Lung (tissue), 11 donors: ENCODE measurements at regions not wholly inside any gene's neighbourhood (a gene's known extent, or its start where the extent isn't known, plus 50 kb on each side); places are given as distances from the start of the nearest gene placed in this dataset.
A peak's percentile ranks its signal among the peaks of the same experiment; 100 is the strongest.

Experiments used
- ATAC-seq: fragments of 200-7000 bp; cut with Tn5 transposase; one replicate; pipeline ENCODE4 v1.9.1; 2020; ENCODE audit warnings: moderate number of reproducible peaks; ENCODE audit not compliant: insufficient read depth, low FRiP score
- DNase-seq, 3 donors: peaks; one replicate each; pipeline ENCODE4 v3.0.0-alpha.2; 2013 to 2017
- H3K27ac ChIP-seq, 2 donors: one replicate each; pipeline ENCODE4 v1.5.1; 2013; ENCODE audit warnings: mild to moderate bottlenecking in 2 of 2, moderate library complexity in 2 of 2, control low read depth in 1 of 2, inconsistent platforms in 1 of 2, low read depth in 1 of 2, low read length in 1 of 2
- H3K27me3 ChIP-seq, 3 donors: one replicate each; pipeline ENCODE4 v1.5.1; 2013; ENCODE audit warnings: low read length in 2 of 3; ENCODE audit not compliant: control insufficient read depth in 3 of 3, insufficient read depth in 3 of 3
- H3K36me3 ChIP-seq, 4 donors: one replicate each; pipeline ENCODE4 v1.5.1; 2013; ENCODE audit warnings: low read length in 4 of 4, mild to moderate bottlenecking in 1 of 4, moderate library complexity in 1 of 4; ENCODE audit not compliant: control insufficient read depth in 4 of 4, insufficient read depth in 4 of 4
- H3K4me1 ChIP-seq, 5 donors: one replicate each; pipeline ENCODE4 v1.5.1; 2013; ENCODE audit warnings: low read length in 5 of 5, mild to moderate bottlenecking in 2 of 5, moderate library complexity in 1 of 5; ENCODE audit not compliant: control insufficient read depth in 5 of 5, insufficient read depth in 5 of 5
- H3K4me3 ChIP-seq: one replicate; pipeline ENCODE4 v1.5.1; 2013; ENCODE audit warnings: mild to moderate bottlenecking, control low read depth, moderate library complexity
- H3K9ac ChIP-seq, 2 donors: one replicate each; pipeline ENCODE4 v1.5.1; 2013; ENCODE audit warnings: low read length in 2 of 2, control low read depth in 1 of 2; ENCODE audit not compliant: insufficient read depth in 1 of 2
- H3K9me3 ChIP-seq, 4 donors: one replicate each; pipeline ENCODE4 v1.5.1; 2013; ENCODE audit warnings: low read length in 3 of 4, mild to moderate bottlenecking in 1 of 4, moderate library complexity in 1 of 4; ENCODE audit not compliant: control insufficient read depth in 4 of 4, insufficient read depth in 3 of 4
- WGBS, 2 donors: extraction: QIAGEN DNeasy Blood & Tissue Kit; methylation state at CpG; one replicate each; pipeline ENCODE4 v1.1.7; 2013; 5-methylcytosine and 5-hydroxymethylcytosine counted together
- TF ChIP-seq, protein P1 (sequence below): IDR thresholded peaks from 2 replicates; pipeline ENCODE4 v1.5.1; 2012; ENCODE audit warnings: mild to moderate bottlenecking; ENCODE audit errors: control extremely low read depth, extremely low read depth
- donor health status: control.
- donor health status: control.
- donor health status: Bipolar disorder and iron deficiency.
- donor health status: healthy.
- donor health status: DM: yes; HTN: yes; CAD: no.

DNA sequence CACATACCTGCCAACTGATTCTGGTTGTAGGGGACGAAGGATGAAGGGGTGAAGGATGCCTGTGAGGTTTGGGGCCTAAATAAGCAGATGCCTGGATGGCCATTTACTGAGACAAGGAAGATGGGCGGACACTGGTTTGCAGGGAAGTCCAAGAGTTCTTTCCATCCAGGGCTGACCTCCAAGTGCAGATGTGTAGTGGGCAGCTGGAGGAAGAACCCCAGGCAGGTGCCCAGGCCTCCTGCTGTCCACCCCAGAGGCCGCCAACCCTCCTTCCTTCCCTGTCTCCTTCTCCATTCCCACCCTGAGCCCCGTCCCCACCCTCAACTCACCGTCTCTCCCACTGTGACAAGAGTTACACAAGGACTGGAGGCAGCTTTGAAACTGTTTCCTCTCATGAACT, 171.5 kb downstream of the KATNAL1 start:
- Histone ChIP-seq H3K9me3 (no peaks in the 10 kb centered on the region), H3K4me3 (no peak overlapping the region), H3K27ac (no peak overlapping the region), H3K36me3 (no peaks in the 10 kb centered on the region), H3K9ac (no peak overlapping the region), H3K4me1 (peaks cover 0 to 4% (median 0%) of the 10 kb centered on the region in 5 donors), H3K27me3 (no peaks in the 10 kb centered on the region)
- DNase-seq (no peak), ATAC-seq (no peak)
- TF ChIP-seq, protein P1, sequence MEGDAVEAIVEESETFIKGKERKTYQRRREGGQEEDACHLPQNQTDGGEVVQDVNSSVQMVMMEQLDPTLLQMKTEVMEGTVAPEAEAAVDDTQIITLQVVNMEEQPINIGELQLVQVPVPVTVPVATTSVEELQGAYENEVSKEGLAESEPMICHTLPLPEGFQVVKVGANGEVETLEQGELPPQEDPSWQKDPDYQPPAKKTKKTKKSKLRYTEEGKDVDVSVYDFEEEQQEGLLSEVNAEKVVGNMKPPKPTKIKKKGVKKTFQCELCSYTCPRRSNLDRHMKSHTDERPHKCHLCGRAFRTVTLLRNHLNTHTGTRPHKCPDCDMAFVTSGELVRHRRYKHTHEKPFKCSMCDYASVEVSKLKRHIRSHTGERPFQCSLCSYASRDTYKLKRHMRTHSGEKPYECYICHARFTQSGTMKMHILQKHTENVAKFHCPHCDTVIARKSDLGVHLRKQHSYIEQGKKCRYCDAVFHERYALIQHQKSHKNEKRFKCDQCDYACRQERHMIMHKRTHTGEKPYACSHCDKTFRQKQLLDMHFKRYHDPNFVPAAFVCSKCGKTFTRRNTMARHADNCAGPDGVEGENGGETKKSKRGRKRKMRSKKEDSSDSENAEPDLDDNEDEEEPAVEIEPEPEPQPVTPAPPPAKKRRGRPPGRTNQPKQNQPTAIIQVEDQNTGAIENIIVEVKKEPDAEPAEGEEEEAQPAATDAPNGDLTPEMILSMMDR, result no peak
- WGBS, 2 donors, result 89 to 94% methylated on average over 5 of the region's 5 CpGs

DNA sequence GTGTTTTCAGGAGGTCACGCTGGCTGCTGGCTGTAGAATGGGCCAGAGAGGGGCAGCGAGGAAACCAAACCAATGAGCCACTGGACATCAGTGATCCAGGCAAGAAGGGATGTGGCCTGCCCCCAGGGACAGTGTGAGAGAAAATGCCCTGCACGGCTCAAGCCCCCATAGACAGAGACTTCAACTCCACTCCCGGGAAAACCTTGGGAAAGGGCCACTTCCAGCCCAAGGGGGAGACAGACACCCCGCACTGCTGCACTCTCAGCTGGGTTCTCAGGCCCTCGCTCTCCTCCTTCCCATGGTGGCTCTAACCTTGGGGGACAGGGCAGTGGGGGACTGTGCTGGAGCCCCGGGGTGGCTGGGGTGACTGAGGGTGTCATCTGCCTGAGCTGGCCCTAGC, 172.0 kb downstream of the KATNAL1 start:
- DNase-seq (no peak), ATAC-seq (no peak)
- Histone ChIP-seq H3K27ac (no peak overlapping the region), H3K9me3 (no peaks in the 10 kb centered on the region), H3K4me3 (no peak overlapping the region), H3K9ac (no peak overlapping the region), H3K4me1 (peaks cover 0 to 4% (median 0%) of the 10 kb centered on the region in 5 donors), H3K27me3 (no peaks in the 10 kb centered on the region), H3K36me3 (no peaks in the 10 kb centered on the region)
- WGBS, 2 donors, result 94 to 96% methylated on average over 7 of the region's 7 CpGs
- TF ChIP-seq, protein P1, result no peak

DNA sequence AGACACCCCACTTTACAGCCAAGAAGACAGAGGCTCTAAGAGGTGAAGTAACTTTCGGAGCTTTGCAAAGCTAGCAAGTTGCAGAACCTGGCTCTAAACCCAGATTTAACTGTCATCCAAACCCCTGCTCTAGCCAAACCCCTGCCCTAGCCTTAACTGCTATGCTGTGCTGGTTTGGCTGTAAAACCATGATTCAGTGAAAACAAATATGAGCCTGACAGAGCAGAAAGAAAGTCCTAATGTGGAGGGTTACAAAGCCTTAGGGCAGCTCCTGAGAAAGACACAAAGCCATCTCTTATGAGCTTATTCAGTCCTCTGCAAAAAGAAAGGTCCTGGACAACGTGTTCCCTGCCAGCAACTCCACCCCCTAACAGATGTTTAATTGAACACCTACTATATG, 172.8 kb downstream of the KATNAL1 start:
- H3K36me3 ChIP-seq, result no peaks in the 10 kb centered on the region
- TF ChIP-seq, protein P1, result no peak
- H3K27me3 ChIP-seq, result no peaks in the 10 kb centered on the region
- H3K4me3 ChIP-seq, result no peak overlapping the region
- H3K4me1 ChIP-seq, result peaks cover 0 to 4% (median 0%) of the 10 kb centered on the region in 5 donors
- DNase-seq (no peak), ATAC-seq (peak; percentile 7)
- no peak overlapping the region for H3K9ac ChIP-seq
- no peaks in the 10 kb centered on the region for H3K9me3 ChIP-seq
- 85% methylated on average over 2 of the region's 2 CpGs for WGBS, 2 donors
- H3K27ac ChIP-seq, result no peak overlapping the region

DNA sequence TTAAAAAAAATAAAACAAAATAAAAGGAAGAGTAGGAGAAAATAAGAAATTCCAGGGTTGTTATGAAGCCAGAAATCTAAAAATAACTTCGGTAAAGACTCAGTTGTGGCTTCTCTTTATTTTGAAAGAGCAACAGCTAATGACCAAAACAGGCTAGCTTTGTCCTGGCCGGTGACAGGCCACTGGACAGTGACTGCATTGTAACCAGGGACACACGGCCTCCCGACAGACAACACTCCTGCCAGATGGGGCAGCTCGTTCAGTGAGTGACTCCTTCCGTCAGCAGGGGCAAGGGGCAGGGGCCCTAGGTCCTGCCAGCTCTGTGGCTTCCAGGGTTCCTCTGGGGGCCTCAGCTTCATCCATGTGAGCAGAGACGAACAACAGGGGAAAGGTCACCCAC, 173.4 kb downstream of the KATNAL1 start:
- no peak overlapping the region for H3K4me3 ChIP-seq
- WGBS, 2 donors, result 66 to 92% methylated on average over 7 of the region's 7 CpGs
- no peaks in the 10 kb centered on the region for H3K36me3 ChIP-seq
- DNase-seq (no peak), ATAC-seq (no peak)
- no peak overlapping the region for H3K9ac ChIP-seq
- no peaks in the 10 kb centered on the region for H3K9me3 ChIP-seq
- H3K4me1 ChIP-seq, result peaks cover 0 to 4% (median 0%) of the 10 kb centered on the region in 5 donors
- TF ChIP-seq, protein P1, result no peak
- H3K27ac ChIP-seq, result peak overlapping the region in 1 of 2 donors; percentile 27
- H3K27me3 ChIP-seq, result no peaks in the 10 kb centered on the region
